ENCODE measurements at regions not wholly inside any gene's neighbourhood (a gene's known extent, or its start where the extent isn't known, plus 50 kb on each side); places are given as distances from the start of the nearest gene placed in this dataset.
"Not testable (repeated sequence)": the region's sequence is repeated elsewhere in the genome, so short reads cannot be mapped to it uniquely, and the experiment has no call there.

DNA sequence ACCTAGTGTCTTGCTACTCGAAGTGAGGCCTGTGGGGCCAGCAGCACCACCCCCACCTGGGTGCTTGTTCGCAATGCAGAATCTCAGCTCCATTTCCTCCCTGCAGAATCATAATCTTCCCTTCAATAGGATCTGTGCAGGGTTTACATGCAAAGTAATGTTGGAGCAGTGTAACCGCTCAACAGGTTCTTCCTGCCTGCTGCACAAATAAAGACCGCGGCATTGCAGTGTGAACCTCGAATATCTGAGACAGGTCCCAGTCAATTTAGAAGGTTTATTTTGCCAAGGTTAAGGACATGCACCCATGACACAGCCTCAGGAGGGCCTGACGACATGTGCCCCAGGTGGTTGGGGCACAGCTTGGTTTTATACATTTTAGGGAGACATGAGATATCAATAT is 119.2 kb downstream of the TLR5 start:
- no peak for DNase-seq

DNA sequence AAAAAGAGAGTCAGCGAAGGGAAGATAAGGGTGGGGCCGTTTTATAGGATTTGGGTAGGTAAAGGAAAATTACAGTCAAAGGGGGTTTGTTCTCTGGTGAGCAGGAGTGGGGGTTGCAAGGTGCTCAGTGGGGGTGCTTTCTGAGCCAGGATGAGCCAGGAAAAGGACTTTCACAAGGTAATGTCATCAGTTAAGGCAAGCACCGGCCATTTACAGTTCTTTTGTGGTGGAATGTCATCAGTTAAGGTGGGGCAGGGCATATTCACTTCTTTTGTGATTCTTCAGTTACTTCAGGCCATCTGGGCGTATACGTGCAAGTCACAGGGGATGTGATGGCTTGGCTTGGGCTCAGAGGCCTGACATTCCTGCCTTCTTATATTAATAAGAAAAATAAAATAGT is 118.6 kb downstream of the TLR5 start:
- DNase-seq = not testable (repeated sequence)

DNA sequence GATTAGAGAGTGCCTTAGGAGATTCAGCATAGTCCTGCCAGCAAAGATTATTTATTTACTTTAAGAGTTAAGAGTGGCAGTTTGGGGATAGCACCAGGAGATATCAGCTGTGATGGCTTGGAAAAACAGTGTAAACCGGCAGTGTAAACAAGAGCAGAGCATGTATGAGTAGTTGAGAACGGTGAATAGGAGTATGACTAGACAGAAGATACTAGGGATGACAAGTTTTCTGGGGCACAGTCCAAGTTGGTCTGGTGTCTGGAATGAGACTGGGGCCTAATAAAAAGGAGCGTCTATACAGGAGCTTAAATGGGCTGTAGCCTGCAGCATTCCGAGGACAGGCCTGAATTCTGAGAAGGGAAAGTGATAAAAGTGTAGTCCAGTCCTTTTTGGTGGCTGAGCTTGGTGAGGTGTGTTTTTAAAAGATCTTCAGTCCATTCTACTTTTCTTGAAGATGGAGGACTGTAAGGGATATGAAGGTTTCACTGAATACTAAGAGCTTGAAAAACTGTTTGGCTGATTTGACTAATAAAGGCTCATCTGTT is 117.8 kb downstream of the TLR5 start:
- DNase-seq = not testable (repeated sequence)

DNA sequence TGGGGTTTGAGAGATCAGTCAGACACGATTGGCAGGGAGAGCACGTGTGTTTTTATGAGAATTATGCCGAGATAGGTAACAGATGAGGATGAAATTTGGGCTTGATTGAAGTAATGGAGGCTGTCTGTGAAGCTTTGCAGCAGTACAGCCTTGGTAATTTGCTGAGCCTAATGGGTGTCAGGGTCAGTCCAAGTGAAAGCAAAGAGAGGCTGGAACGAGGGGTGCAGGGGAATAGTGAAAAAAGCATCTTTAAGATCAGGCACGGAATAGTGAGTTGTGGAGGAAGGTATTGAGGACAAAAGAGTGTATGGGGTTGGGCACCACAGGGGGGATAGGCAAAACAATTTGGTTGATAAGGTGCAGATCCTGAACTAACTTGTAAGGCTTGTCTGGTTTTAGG is 116.4 kb downstream of the TLR5 start:
- DNase-seq = not testable (repeated sequence)

DNA sequence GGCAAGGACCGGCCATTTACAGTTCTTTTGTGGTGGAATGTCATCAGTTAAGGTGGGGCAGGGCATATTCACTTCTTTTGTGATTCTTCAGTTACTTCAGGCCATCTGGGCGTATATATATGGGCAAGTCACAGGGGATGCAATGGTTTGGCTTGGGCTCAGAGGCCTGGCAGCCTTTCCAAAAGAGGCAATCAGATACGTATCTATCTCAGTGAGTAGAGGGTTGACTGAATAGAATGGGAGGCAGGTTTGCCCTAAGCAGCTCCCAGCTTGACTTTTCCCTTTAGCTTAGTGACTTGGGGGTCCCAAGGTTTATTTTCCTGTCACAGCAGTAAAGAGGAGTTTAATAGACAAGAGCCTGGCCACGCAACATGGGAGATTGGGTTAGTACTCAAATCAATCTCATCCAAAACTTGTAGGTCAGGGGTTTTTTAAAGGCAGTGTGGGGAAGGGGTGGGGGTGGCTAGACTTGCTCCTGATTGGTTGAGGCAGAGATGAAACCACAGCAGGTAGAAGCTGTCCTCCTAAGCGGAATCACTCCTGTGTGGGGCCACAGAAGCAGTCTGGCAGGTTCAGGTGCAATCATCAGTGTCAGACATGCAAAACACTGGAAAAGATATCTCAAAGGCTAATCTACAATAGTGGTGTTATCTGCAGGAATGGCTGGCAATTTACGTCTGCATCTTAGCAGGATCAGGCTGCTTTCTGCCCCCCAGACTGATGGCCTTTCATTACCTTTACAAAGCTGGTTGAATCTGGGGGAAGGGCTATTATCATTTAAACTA is 112.9 kb downstream of the TLR5 start:
- DNase-seq = no peak

DNA sequence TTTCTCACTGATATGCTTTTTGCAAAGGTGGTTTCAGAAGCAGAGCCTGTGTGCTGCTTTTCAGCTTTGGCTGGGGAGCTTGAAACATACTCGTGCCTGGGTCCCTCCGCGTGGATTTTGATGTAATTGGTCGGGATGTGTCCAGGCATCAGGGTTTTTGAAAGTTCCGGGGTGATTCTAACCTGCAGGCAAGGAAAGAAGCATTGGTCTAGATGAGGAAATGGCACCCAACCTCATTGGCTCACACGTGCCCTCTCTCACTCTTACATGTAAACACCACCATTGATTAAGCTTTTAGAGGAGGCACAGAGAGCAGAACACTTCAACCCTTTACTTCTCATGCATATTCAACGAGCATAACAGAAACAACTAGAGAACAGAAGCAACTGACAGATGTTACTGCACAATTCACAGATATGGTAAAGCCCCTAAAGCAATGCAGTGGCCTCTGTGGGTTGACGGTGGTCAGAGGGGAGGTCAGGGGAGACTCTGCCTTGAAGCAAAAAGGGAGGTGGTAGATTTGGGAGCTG is 112.1 kb downstream of the TLR5 start:
- DNase-seq = no peak

DNA sequence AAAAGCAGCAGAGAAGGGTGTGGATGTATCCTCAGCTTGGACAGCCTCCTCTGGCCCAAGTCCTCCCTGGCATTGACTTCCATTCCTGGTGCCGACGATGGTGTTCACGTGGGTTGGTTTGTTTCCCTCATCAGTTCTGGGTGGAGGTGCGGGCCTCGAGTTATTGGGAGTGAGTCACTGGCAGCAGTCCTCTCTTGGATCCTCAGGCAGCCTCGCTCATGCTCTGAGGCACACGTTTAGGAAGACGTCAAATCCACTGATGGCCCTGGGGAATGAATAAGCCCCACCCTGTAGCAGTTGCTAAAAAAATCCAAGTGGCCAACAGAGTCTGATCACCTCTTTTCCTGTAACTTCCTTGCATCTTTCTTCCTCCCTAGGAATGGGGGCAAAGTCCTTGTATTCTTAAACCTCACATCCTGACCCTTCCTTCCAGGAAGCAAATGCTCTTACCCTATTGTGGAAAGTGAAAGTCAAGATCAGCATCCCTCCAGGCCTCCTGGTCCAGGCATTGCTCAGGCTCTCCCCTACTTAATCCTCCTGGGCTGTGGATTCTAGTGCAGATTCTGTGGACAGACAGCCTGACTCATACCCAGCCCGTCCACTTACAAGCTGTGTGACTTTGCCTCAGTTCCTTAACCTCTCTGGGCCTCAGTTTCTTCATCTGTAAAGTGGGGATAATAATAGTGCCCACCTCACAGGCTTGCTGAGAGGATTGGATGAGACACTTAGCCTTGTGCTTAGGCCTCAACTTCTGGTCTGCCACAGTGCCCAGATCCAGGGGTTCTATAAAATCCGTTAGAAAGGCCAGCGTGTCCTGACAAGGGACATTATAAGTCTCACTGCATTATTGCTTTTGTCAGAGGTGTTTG is 111.1 kb downstream of the TLR5 start:
- no peak for DNase-seq

DNA sequence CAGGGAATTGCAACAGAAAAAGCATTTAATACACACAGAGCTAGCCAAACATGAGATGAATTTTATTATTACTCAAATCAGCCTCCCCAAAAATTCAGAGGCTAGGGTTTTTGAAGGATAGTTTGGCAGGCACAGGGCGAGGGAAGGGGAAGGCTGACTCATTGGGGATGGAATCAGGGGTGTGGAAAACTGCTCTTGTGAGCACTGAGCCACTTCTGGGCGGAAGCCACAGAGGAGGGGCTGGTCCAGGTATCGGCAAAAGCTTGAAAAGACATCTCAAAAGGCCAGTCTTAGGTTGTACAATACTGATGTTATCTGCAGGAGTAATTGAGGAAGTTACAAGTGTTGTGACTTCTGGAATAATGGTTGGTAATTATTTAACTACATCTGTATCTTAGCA is 109.4 kb downstream of the TLR5 start:
- DNase-seq = no peak

DNA sequence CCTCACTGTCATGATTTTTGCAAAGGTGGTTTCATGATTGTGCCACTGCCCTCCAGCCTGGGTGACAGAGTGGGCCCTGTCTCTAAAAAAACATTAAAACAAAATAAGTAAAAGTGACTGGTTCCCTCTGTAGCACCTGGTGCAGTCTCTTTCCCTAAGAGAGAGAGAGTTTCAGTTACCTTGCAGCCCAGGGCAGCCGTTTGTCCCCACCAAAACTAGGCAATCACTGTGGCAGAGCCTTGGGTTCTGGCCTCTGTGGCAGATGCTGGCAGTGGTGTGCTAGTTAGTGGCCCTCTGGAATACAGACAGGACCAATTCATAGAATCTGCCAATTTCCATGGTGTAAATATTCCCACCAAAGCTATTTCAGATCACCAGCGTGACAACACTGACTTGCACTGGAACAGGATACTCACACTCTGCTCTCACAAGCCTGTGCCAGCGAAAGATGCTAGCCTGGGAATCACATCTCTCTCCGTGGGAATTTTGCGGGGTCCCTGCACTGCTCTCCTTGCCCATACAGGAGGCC is 108.7 kb downstream of the TLR5 start:
- DNase-seq = no peak

DNA sequence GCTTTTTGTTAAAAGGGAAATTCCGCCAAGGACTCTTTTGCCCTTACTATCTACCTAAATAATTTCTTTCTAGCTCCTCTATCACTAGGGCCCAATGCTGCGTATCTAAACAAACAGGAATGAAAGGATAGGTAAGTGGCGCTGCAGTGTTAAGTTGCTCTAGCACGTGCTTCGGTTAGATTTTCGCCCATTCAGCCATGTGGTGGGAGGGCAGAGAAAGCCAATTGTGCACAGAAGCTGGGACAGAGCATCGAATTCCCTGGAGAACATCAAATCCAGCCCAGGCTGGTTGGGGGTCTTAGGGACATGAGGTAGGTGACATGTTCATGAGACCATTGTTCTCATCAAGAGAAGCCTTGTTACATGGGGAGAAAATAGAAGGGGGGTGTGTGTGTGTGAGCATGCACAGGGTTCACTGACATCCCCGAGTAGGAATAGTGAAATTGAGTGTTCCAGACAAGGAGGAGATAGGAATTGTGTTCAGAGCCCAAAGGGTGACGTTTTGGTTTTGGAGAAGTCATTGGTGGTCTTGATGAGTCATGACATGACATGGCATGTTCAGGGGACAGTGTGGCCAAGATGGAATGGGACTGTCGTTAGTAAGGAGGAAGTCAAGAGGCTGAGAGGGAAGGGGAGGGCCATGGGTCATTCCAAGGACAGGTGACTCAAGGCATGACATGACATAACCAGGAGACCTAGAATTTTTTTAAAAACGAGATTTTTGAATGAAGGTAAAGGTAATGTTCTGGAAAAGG is 107.1 kb downstream of the TLR5 start:
- DNase-seq = no peak

DNA sequence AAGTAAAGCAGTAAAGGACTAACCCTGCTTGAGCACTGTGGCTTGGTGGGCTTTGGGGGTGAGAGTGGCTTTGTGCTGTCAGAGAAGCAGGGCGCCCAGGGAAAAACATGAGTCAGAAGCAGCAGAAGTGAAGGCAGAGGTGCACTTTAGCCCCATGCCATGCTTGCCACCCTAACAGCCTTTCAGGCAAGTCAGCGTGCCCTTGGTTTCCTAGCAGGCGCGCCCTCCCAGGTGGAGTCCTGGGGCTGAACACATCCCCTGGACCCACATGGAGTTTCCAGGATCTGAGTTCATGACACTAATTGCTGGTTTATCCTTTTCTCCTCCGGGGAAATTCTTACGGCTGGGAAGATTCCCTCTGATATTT is 106.6 kb downstream of the TLR5 start:
- DNase-seq = no peak

DNA sequence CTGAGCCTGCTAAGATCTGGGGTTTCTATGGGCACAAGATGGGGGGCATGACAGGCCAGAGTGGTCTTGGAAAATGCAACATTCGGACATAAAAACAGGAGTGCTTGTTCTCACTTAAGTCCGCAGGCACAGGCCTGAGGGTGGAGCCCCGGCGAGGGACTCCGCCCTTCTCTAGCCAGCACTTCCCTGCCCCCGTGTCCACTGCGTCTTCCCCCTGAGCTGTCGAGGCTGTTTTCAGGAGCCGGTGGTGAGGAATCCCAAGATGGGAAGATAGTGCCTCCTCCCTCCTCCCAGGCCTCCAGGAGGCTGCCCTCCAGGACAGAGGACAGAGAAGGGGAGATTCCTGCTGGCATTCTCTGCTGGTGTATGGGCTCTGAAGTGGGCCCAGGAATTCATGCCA is 105.2 kb downstream of the TLR5 start:
- DNase-seq = no peak

DNA sequence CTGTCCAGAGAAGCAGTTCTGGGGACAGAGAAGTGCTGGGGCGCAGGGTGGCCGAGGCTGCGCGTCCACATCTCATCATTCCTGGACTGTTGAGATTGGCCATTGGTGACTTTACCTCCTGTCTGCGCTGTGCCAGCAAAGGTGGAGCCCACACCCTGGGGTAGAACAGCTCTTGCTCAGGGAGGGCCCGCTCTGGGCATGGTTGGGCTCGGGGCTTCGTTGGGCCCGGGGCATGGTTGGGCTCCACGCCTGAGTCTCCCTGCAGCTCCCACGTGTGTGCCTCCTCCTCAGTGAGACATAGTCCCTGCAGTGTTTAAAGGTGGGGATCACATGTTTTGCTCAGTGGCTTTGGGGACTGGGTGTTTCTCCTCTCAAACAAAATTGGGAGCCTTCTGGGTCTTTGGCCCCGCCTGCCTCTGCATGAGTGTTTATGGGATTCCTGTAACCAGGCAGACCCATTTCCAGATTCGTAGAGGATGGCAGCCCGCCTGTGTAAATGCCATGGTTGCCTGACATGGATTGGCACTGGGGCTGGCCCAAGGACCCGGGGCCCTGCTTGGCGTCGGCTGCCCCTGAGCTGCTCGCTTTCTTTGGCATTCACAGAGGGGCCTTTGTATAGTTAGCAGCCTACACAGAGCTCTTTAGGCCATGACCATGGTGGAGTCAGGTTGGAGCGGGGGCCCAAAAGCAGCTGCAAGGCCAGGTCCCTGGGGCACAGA is 104.6 kb downstream of the TLR5 start:
- no peak for DNase-seq

DNA sequence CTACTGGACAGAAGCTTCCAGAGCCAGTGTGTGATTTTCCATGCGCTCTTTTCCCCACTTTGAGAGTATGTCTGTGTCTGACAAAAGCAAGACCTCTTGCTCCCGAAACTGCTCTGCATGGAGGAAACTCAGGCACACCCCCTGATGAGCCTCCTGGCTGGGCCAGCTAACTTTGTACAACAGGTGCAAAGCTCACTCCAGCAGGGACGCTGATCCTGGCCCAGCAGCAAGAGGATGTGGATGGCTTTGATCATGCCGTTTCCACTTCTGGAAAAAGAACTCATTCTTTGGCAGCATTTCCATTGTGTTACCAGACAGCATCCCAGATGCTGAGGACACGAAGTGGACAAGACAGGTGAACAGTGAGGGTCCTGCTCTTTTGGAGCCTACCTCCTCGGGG is 103.1 kb downstream of the TLR5 start:
- DNase-seq = no peak

DNA sequence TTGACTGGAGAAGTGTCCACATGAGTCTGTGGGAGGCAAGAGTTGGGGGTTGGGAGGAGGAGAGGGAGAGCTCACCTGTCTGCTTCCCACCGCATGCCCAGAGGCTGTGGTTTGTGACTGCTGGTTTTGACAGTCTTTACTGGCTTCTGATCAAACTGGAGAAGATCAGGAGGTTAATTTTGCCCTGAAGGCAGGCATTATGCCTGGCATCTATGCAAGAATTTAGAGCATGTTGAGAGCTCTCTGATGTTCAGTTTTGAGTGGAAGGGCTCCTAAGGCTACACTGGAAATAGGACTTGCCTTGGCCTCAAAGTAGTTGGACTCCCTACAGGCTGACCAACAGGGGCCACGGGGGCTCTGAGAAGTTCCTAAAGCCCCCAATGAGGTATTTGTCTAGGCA is 101.6 kb downstream of the TLR5 start:
- DNase-seq = no peak

DNA sequence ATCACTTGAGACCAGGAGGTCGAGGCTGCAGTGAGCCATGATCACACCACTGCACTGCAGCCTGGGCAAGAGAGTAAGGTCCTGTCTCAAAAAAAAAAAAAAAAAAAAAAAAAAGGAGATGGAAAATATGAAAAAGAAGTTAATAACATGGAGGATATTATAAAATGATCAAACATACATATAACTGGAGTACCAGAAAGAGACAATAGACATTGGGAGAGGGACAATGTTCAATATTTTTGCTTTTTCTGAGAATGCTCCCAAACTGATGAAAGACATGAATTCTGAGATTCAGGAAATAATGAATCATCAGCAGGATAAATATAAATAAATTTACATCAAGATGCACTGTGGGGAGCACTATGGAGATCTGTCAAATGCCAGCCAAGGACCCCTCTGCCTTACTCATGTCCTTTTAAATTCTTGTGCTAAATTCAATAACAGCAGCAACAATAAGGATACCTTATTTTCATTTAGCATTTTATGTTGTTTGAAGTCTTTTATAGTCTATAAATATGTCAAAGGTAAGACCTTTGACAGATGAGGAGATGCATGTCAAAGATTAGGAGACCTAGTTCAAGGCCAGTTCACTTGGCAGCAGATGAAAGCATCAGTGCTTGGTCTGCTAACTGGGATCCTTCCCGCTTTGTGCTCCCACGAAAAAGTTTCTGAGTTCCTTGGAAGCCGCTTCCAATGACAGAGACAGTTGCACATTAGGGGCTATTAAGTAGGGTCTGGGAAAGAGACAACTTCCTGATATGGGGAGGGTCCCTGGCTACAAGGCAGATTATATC is 97.7 kb downstream of the TLR5 start:
- DNase-seq = no peak

DNA sequence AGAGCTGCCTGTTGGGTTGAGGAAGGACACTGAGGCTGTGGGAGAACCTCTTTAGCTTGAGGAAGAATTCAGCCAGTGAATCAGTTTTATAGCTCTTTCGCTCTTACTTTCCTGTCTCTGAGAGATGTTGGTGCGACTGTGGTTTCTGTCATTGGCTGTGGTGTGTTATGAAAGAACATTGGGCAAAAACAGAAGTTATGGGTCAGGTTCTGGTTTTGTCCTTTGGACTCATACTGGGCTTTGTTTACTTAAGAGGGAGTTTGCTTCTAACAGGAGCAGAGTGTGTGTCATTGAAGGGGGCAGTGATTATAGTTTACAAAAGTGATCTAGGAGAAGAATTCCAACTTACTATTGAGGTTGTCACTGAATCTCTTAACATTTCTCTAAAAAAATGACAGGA is 97.0 kb downstream of the TLR5 start:
- DNase-seq = no peak

DNA sequence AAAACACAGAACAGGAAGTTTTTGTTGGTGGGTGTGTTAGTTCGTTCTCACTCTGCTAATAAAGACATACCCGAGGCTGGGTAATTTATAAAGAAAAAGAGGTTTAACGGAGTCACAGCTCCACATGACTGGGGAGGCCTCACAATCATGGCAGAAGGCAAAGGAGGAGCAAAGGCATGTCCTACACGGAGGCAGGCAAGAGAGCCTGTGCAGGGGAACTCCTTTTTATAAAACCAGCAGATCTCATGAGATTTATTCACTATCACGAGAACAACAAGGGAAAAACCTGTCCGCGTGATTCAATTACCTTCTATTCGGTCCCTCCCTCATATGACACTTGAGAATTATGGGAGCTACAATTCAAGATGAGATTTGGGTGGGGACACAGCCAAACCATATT is 96.6 kb downstream of the TLR5 start:
- DNase-seq = not testable (repeated sequence)

DNA sequence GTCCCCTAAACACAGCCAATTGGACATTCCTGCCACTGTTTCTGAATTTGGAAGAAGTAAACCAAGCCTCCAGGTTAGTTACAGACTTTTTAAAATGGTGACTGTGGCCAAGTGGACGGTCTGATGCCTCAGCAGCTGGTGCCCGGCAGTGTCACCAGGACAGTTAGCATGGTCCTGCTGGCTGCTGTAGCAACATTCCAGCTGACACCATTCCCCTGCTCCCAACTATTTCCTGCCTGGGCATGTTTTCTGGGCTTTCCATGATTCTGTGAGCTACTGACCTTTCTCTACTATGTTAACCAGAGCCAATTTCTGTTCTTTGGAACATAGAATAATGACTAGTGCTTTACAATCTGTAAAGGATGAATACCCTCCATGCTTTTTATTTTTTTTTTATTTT is 95.0 kb downstream of the TLR5 start:
- no peak for DNase-seq

DNA sequence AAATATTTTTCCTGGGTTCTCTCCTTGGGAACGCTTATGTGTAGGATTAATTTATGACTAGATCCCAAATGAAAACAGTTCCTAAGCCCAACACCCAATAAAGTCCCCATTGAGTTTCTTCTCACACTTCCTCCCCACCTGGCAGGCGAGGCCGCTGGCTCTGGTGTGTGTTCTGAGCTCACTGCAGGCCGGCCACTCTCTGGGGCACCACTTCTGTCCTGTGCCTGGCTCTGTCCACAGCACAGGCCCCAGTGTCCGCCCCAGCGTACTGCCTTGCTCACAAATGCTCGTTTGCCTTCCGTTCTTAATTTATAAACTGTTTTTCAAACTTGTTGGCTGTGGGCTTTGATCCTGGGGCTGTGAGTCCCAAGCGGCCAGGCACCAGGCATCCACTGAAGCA is 90.6 kb downstream of the TLR5 start:
- no peak for DNase-seq
